Neuron (in vitro differentiated cells): ENCODE measurements at regions not wholly inside any gene's neighbourhood (a gene's known extent, or its start where the extent isn't known, plus 50 kb on each side); places are given as distances from the start of the nearest gene placed in this dataset.

ENCODE experiments used
- H2AFZ ChIP-seq: one replicate; pipeline ENCODE4 v1.6.1; 2013; ENCODE audit warnings: low read depth, mild to moderate bottlenecking, inconsistent platforms, low read length, moderate library complexity
- H3K27me3 ChIP-seq: one replicate; pipeline ENCODE4 v1.6.1; 2013; ENCODE audit warnings: low read length; ENCODE audit not compliant: insufficient read depth
- H3K36me3 ChIP-seq: one replicate; pipeline ENCODE4 v1.6.1; 2013; ENCODE audit warnings: low read length; ENCODE audit not compliant: insufficient read depth
- H3K4me1 ChIP-seq: one replicate; pipeline ENCODE4 v1.6.1; 2013; ENCODE audit warnings: low read length; ENCODE audit not compliant: insufficient read depth
- H3K4me3 ChIP-seq: 2 replicates; pipeline ENCODE4 v1.5.1; 2013; ENCODE audit warnings: mild to moderate bottlenecking, low read length, moderate library complexity
- H3K9me3 ChIP-seq: one replicate; pipeline ENCODE4 v1.6.1; 2013; ENCODE audit warnings: low read length

- H3K36me3 ChIP-seq: no peaks in the 10 kb centered on the region
- H3K4me1 ChIP-seq: peaks cover 9% of the 10 kb centered on the region
- no peak overlapping the region for H3K4me3 ChIP-seq
- H3K27me3 ChIP-seq: no peaks in the 10 kb centered on the region
- H3K9me3 ChIP-seq: no peaks in the 10 kb centered on the region
- H2AFZ ChIP-seq: no peak overlapping the region
Observed at GRCh38 chr4:124810827-124811226, 98.3 kb upstream of the ANKRD50 start.

- H3K9me3 ChIP-seq: no peaks in the 10 kb centered on the region
- H3K36me3 ChIP-seq: no peaks in the 10 kb centered on the region
- H2AFZ ChIP-seq: no peak overlapping the region
- H3K4me3 ChIP-seq: no peak overlapping the region
- H3K4me1 ChIP-seq: peaks cover 9% of the 10 kb centered on the region
- H3K27me3 ChIP-seq: no peaks in the 10 kb centered on the region
Observed at GRCh38 chr4:124807421-124807820, 94.9 kb upstream of the ANKRD50 start.

- H3K4me1 ChIP-seq: peaks cover 9% of the 10 kb centered on the region
- no peaks in the 10 kb centered on the region for H3K36me3 ChIP-seq
- no peak overlapping the region for H2AFZ ChIP-seq
- no peaks in the 10 kb centered on the region for H3K27me3 ChIP-seq
- no peaks in the 10 kb centered on the region for H3K9me3 ChIP-seq
- H3K4me3 ChIP-seq: no peak overlapping the region
Observed at GRCh38 chr4:124806403-124806802, 93.9 kb upstream of the ANKRD50 start.

- Histone ChIP-seq H3K4me1 (no peaks in the 10 kb centered on the region), H2AFZ (no peak overlapping the region), H3K4me3 (no peak overlapping the region), H3K9me3 (no peaks in the 10 kb centered on the region), H3K27me3 (no peaks in the 10 kb centered on the region), H3K36me3 (no peaks in the 10 kb centered on the region)
Observed at GRCh38 chr4:124804584-124804983, 92.1 kb upstream of the ANKRD50 start.

- no peak overlapping the region for H2AFZ ChIP-seq
- no peaks in the 10 kb centered on the region for H3K36me3 ChIP-seq
- H3K27me3 ChIP-seq: no peaks in the 10 kb centered on the region
- no peaks in the 10 kb centered on the region for H3K9me3 ChIP-seq
- H3K4me3 ChIP-seq: no peak overlapping the region
- H3K4me1 ChIP-seq: no peaks in the 10 kb centered on the region
Observed at GRCh38 chr4:124804041-124804440, 91.5 kb upstream of the ANKRD50 start.

GRCh38 chr4:124803641-124804040 lies 91.1 kb upstream of the ANKRD50 start:
- Histone ChIP-seq H3K4me1 (no peaks in the 10 kb centered on the region), H3K9me3 (no peaks in the 10 kb centered on the region), H3K27me3 (no peaks in the 10 kb centered on the region), H3K36me3 (no peaks in the 10 kb centered on the region), H2AFZ (no peak overlapping the region), H3K4me3 (no peak overlapping the region)

- no peaks in the 10 kb centered on the region for H3K9me3 ChIP-seq
Observed at GRCh38 chr4:124803026-124803425, 90.5 kb upstream of the ANKRD50 start.

GRCh38 chr4:124797223-124797622 lies 84.7 kb upstream of the ANKRD50 start:
- Histone ChIP-seq H3K36me3 (no peaks in the 10 kb centered on the region), H3K9me3 (no peaks in the 10 kb centered on the region), H3K27me3 (no peaks in the 10 kb centered on the region), H3K4me1 (no peaks in the 10 kb centered on the region), H3K4me3 (no peak overlapping the region), H2AFZ (no peak overlapping the region)

More at GRCh38 chr4:124803026-124803425, 90.5 kb upstream of the ANKRD50 start:
- no peak overlapping the region for H2AFZ ChIP-seq
- no peaks in the 10 kb centered on the region for H3K4me1 ChIP-seq
- no peak overlapping the region for H3K4me3 ChIP-seq
- no peaks in the 10 kb centered on the region for H3K36me3 ChIP-seq
- no peaks in the 10 kb centered on the region for H3K27me3 ChIP-seq

GRCh38 chr4:124790471-124790870 lies 77.9 kb upstream of the ANKRD50 start:
- Histone ChIP-seq H3K36me3 (no peaks in the 10 kb centered on the region), H2AFZ (no peak overlapping the region), H3K27me3 (no peaks in the 10 kb centered on the region), H3K4me3 (no peak overlapping the region), H3K4me1 (no peaks in the 10 kb centered on the region), H3K9me3 (no peaks in the 10 kb centered on the region)

- Histone ChIP-seq H3K27me3 (no peaks in the 10 kb centered on the region), H2AFZ (no peak overlapping the region), H3K9me3 (no peaks in the 10 kb centered on the region), H3K4me3 (no peak overlapping the region), H3K4me1 (no peaks in the 10 kb centered on the region), H3K36me3 (no peaks in the 10 kb centered on the region)
Observed at GRCh38 chr4:124786634-124787033, 74.1 kb upstream of the ANKRD50 start.

- Histone ChIP-seq H3K9me3 (peaks cover 2% of the 10 kb centered on the region), H3K4me3 (no peak overlapping the region), H2AFZ (no peak overlapping the region), H3K4me1 (no peaks in the 10 kb centered on the region), H3K27me3 (no peaks in the 10 kb centered on the region), H3K36me3 (no peaks in the 10 kb centered on the region)
Observed at GRCh38 chr4:124785645-124786044, 73.1 kb upstream of the ANKRD50 start.

- H3K27me3 ChIP-seq: no peaks in the 10 kb centered on the region
- peaks cover 2% of the 10 kb centered on the region for H3K9me3 ChIP-seq
- H2AFZ ChIP-seq: no peak overlapping the region
- H3K4me3 ChIP-seq: no peak overlapping the region
- no peaks in the 10 kb centered on the region for H3K4me1 ChIP-seq
- no peaks in the 10 kb centered on the region for H3K36me3 ChIP-seq
Observed at GRCh38 chr4:124783847-124784246, 71.3 kb upstream of the ANKRD50 start.

GRCh38 chr4:124777007-124777406 lies 64.5 kb upstream of the ANKRD50 start:
- peaks cover 2% of the 10 kb centered on the region for H3K9me3 ChIP-seq
- no peak overlapping the region for H3K4me3 ChIP-seq
- no peaks in the 10 kb centered on the region for H3K27me3 ChIP-seq
- no peaks in the 10 kb centered on the region for H3K36me3 ChIP-seq
- no peaks in the 10 kb centered on the region for H3K4me1 ChIP-seq
- no peak overlapping the region for H2AFZ ChIP-seq

GRCh38 chr4:124768596-124769365 lies 56.2 kb upstream of the ANKRD50 start:
- H2AFZ ChIP-seq: no peak overlapping the region
- H3K4me1 ChIP-seq: no peaks in the 10 kb centered on the region
- no peak overlapping the region for H3K4me3 ChIP-seq
- H3K27me3 ChIP-seq: no peaks in the 10 kb centered on the region
- no peaks in the 10 kb centered on the region for H3K36me3 ChIP-seq
- no peaks in the 10 kb centered on the region for H3K9me3 ChIP-seq
